ENCODE measurements at regions not wholly inside any gene's neighbourhood (a gene's known extent, or its start where the extent isn't known, plus 50 kb on each side); places are given as distances from the start of the nearest gene placed in this dataset.
A peak's percentile ranks its signal among the peaks of the same experiment; 100 is the strongest.
"Not testable (repeated sequence)": the region's sequence is repeated elsewhere in the genome, so short reads cannot be mapped to it uniquely, and the experiment has no call there.

DNA sequence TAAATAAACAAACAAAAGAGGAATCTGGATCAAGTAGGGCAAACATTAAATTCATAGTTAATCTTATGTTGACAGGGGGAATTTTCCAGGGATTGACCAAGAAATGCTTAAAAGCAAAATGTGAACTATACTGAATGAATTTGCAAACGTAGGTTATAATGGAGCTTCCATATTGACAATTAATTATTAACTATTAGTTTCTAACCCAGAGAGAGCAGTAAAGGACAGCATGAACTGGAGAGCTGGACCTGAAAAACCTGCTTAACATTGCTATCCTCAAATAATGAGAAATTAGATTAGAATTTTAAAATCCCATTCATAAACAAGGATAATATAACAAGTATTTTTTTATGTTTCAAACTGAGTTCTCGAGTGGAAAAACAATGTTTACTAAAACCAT lies 1089.6 kb downstream of the DNAJB9 start:
- no peak for DNase-seq

- no peak for DNase-seq
Observed at GRCh38 chr7:109660401-109660800, 1090.7 kb downstream of the DNAJB9 start.

GRCh38 chr7:109663806-109664205 lies 1094.1 kb downstream of the DNAJB9 start:
- DNase-seq: no peak

- DNase-seq: not testable (repeated sequence)
Observed at GRCh38 chr7:109687269-109687668, 1117.6 kb downstream of the DNAJB9 start.

DNA sequence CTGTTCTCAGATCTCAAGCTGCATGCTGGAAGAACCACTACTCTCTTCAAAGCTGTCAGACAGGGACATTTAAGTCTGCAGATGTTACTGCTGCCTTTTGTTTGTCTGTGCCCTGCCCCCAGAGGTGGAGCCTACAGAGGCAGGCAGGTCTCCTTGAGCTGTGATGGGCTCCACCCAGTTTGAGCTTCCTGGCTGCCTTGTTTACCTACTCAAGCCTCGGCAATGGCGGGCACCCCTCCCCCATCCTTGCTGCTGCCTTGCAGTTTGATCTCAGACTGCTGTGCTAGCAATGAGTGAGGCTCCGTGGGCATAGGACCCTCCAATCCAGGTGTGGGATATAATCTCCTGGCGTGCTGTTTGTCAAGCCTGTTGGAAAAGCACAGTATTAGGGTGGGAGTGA lies 1122.9 kb downstream of the DNAJB9 start:
- not testable (repeated sequence) for DNase-seq

DNA sequence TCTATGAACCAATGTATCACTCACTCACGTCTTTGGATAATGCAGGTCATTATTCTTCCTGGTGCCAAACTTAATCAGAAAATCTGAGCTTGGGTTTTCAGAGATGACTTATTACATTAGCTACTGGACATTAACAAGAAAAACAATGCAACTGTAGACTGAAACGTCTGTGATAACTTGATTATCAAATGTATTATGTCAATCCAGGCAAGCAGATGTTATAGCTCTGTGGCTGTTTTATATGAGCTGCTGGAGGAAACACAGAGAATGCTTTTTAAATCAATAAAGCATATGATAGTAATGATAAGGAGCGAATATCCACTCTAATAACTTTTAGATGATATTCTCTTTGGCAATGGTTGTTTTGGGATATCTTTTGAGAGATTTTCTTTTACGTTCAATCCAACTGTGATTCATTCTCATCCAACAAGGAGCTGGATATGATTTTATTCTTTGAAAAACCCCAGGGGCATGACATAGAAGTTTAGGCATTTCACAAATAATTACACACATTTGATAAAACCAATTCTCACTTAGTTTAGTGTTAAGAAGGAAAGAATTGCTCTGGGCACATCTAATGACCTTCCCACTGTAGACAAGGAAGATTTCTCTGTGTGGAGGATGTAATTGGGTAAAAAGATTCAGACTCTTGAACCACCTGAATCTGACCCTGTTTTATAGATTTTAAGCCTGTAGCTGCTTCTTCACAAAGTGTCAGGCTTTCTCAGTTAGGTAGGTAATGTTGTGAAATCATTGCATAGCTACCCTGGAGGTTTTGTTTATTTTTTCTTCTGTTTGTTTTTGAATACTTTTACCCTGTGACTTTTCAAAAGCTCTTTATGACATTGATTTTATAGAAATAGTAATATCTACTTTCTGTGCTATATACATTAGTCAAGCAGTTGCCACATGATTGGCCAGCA lies 1124.7 kb downstream of the DNAJB9 start:
- DNase-seq: no peak

- no peak for DNase-seq
Observed at GRCh38 chr7:109695419-109695818, 1125.7 kb downstream of the DNAJB9 start.

DNA sequence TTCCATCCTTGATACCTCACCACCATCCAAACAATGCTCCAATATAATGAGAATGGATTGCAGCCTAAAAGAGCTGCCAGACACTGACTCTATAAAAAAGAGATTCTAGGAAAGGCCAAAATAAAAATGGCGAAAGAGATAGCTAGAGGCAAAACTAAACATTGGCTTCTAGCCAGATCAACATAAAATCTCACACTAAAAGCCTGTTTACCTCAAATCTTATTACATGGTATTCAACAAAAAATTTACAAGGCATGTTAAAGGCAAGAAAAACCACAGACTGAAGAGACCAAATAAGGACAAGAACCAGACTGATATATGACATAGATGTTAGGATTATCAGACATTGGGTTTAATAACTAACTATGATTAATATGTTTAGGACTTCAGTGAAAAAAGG lies 1127.0 kb downstream of the DNAJB9 start:
- DNase-seq: no peak

GRCh38 chr7:109699661-109700060 lies 1130.0 kb downstream of the DNAJB9 start:
- DNase-seq: no peak

DNA sequence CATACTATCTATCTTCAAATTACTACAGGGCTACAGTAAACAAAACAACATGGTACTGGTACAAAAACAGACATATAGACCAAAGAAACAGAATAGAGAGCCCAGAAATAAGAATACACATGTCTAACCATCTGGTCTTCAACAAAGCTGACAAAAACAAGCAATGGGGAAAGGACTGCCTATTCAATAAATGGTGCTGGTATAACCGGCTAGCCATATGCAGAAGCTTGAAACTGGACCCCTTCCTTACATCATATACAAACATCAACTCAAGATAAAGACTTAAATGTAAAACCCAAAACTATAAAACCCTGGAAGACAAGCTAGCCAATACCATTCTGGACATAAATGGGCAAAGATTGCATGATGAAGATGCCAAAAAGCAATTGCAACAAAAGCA lies 1143.7 kb downstream of the DNAJB9 start:
- DNase-seq: no peak

GRCh38 chr7:109719359-109719758 lies 1149.7 kb downstream of the DNAJB9 start:
- DNase-seq: not testable (repeated sequence)

DNA sequence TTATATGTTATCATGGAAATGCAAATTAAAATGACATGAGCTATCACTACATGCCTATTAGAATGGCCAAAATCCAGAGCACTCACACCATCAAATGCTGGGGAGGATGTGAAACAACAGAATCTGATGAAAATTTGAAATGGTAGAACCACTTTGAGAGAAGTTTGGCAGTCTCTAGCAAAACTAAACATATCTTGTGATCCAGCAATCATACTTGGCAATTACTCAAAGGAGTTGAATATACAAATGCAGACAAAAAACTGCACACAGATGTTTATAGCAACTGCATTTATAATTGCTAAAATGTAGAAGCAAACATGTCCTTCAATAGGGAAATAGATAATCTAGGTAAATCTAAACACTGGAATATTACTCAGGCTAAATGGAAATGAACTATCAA lies 1164.9 kb downstream of the DNAJB9 start:
- no peak for DNase-seq

DNA sequence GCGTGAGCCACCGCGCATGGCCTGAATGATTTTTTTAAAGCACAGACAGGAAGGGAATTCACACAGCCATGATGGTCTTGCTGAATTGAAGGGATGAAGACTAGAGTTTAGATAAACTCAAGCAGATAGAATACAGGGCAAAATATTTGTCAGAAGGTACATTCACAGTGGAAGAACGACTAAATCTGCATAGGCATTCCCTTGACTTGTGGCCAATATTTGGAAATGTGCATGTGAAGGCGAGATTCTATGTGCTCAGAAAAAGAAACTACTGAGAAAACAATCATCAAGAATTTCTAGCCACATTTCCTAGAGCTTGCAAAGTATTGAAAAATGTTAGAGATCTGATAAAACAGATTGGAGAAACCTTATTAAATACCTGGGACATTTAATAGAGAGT lies 1166.2 kb downstream of the DNAJB9 start:
- no peak for DNase-seq

DNA sequence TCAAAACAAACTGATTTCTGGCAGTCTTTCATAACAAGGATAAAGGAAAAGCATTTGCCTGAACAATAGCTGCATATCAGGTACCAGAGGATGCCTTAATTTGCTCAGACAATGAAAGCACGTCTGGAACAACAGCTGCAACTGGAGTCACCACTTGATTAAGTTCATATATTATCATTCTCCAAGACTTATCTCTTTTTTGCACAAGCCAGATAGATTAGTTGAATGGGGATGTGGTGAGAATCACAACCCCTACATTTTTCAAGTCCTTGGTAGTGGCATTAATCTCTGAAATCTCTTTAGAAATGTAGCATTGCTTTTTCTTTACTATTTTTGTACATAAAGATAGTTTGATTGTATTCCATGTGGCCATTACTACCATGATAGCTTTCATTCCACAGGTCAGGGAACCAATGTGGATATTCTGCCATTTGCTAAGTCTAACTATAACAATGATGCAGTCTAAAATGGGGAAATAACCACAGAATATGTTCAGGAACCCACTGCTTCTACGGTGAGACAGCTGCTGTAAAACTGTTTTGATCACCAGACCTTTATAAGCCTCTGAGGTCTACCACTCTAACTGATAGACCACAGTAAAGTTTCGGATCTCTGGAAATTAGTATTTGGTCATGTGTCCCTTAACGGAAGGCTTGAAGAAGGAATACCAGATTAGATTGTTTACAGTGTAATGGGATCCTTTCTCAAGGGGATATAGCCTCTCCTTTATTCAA lies 1176.2 kb downstream of the DNAJB9 start:
- DNase-seq: no peak

DNA sequence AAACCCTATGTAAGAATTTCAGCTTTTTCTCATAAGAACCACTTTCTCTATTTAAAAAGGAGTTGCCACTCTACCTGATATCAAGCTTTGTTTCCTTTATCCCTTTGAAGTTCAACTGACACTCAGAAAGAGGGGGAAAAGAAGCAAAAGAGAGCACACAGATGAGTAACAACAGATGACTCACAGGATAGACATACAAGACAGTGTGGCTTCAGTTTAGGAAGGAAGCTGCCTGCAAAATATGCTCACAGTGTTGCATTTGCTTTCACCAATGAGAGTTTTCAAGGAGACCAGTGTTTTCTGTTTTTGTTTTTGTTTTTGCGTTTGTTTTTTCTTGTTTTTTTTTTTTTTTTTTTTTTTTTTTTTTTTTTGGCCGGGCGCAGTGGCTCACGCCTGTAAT lies 1181.6 kb downstream of the DNAJB9 start:
- peak in 1 of 2 experiments; percentile 34 for DNase-seq

GRCh38 chr7:109752068-109752467 lies 1182.4 kb downstream of the DNAJB9 start:
- DNase-seq: no peak

DNA sequence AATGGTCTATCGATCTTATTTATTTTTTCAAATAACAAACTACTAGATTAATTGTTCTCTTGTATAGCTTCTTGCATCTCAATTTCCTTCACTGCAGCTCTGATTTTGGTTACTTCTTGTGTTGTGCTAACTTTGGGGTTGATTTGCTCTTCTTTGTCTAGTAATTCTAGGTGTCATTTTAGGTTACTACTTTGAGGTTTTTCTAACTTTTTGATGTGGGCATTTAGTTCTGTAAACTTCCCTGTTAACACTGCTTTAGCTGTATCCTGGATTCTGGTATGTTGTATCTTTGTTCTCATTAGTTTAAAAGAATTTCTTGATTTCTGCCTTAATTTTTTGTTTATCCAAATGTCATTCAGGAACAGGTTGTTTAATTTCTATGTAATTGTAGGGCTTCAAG lies 1188.0 kb downstream of the DNAJB9 start:
- DNase-seq: no peak

- peak in 1 of 2 experiments; percentile 2 for DNase-seq
Observed at GRCh38 chr7:109763611-109764010, 1193.9 kb downstream of the DNAJB9 start.

DNA sequence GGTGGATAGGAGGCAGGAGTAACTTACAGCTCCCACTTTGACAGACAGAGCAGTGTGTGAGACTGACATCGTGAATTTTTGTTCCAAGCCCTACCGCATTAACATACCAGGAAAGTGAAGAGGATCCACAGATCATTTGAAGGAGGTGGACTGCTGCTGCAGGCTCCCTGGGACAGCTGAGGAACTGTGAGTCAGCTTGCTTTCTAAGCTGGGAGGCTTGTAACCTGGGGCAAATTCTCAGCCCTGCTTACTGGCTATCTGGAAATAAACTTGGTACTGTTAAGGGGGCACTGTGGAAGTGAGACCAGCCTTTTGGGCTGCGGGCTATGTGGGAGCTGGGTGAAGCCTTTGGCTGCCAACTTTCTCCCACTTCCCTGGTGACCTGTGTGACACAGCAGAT lies 1202.5 kb downstream of the DNAJB9 start:
- no peak for DNase-seq

- DNase-seq: no peak
Observed at GRCh38 chr7:109782806-109783205, 1213.1 kb downstream of the DNAJB9 start.

- no peak for DNase-seq
Observed at GRCh38 chr7:109806548-109806947, 1236.9 kb downstream of the DNAJB9 start.

DNA sequence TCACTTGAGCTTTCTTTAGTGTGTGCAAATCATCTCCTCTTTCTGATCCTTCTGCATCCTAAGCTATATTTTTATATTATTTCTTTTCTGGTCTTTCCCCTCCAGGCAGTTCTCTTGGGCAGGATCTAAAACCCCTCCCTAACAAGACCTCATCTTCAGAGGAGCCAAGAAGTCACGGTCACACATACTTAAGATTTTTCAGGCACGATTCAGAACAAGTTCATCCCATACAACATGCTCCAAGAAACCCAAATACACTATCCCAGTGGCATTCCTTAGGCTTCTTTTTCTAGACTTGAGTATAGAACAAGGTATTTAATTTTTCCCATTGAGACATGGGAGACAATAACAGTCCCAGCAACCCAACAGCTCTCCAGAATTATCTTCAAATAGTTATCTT lies 1251.5 kb downstream of the DNAJB9 start:
- DNase-seq: no peak

GRCh38 chr7:109834851-109835250 lies 1256.1 kb upstream of the LRRN3 start:
- DNase-seq: no peak

DNA sequence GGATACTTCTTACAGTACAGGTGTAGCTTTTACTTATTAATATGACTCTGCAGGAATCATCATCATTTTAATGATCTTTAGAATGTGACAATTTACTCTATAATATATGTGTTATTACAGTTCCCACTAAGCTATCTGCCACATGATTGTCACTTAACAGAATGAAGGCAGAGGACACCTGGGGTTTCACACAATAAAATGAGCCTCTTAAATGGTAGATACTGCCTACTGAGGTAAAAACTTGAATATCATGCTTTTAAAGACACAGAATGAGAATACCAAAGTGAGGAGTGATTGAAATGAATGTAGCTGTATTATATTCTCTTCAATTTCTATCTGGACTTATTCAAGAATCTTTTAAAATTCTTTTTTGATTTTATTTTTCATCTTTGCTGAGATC lies 1255.3 kb upstream of the LRRN3 start:
- no peak for DNase-seq

All from SW 1271 (cell line).